AG10803 (cell line): ENCODE measurements at regions not wholly inside any gene's neighbourhood (a gene's known extent, or its start where the extent isn't known, plus 50 kb on each side); places are given as distances from the start of the nearest gene placed in this dataset.

ENCODE experiments used
- DNase-seq: peaks from one replicate; pipeline ENCODE4 v3.0.0; 2010; ENCODE audit warnings: low read depth
- H3K4me3 ChIP-seq: 2 replicates; pipeline ENCODE4 v1.5.1; 2011; ENCODE audit warnings: mild to moderate bottlenecking, low read length, control low read depth
- CTCF ChIP-seq: conservative IDR thresholded peaks from 2 replicates; pipeline ENCODE4 v1.5.1; 2011; ENCODE audit warnings: mild to moderate bottlenecking, low read length, control low read depth, inconsistent platforms

DNA sequence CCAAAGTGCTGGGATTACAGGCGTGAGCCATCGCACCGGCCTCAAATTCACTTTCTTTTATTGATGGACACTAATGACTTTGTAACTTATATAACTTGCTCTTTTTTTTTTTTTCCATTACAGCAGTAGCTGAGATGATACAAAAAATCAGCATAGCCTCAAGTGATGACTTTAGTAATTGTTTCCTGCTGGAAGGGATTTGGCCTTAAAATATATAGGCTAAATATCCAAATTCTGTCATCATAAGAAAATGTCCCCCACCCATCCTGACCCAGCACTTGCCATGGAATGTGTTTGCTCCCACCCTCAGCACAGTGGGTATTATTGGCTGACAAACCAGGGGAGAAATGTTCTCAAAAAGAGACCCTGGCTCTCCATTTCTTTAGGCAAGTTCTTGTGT, 1264.1 kb upstream of the AUTS2 start:
- TF ChIP-seq CTCF, result no peak
- H3K4me3 ChIP-seq, result no peak overlapping the region
- no peak for DNase-seq

- no peak overlapping the region for H3K4me3 ChIP-seq
- TF ChIP-seq CTCF, result no peak
- no peak for DNase-seq
These were observed 1263.5 kb upstream of the AUTS2 start for GRCh38 chr7:68334636-68335272.

DNA sequence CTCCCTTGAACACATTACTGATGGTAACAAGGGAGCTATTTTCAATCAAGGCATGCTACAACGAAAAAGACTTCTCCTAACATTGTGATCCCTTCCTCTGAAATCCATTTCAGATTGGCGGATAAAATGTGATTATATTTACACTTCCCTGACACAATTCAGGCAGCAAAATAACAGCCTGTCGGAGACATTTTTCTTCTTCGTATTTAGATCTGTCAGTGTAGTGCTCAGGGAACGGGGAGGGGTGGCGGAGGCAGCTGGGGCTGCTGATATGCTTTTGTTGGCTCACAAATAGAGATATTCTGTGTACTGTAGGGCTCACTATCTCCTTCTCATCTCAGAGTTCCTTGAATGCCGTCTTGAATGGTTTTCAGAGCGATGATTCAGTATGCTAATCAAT, 1261.7 kb upstream of the AUTS2 start:
- DNase-seq, result no peak
- no peak for TF ChIP-seq CTCF
- no peak overlapping the region for H3K4me3 ChIP-seq

GRCh38 chr7:68348401-68348800, 1249.9 kb upstream of the AUTS2 start:
- no peak overlapping the region for H3K4me3 ChIP-seq
- DNase-seq, result peak; percentile 9
- no peak for TF ChIP-seq CTCF

- no peak overlapping the region for H3K4me3 ChIP-seq
- DNase-seq, result no peak
- TF ChIP-seq CTCF, result no peak
These were observed 1235.3 kb upstream of the AUTS2 start for GRCh38 chr7:68362745-68363518.

GRCh38 chr7:68364886-68365625, 1233.2 kb upstream of the AUTS2 start:
- no peak overlapping the region for H3K4me3 ChIP-seq
- TF ChIP-seq CTCF, result no peak
- no peak for DNase-seq
